GM18909 (cell line): ENCODE measurements at regions not wholly inside any gene's neighbourhood (a gene's known extent, or its start where the extent isn't known, plus 50 kb on each side); places are given as distances from the start of the nearest gene placed in this dataset.
"Not testable (repeated sequence)": the region's sequence is repeated elsewhere in the genome, so short reads cannot be mapped to it uniquely, and the experiment has no call there.

Experiments
- ATAC-seq: cut with Tn5 transposase; IDR thresholded peaks from one replicate; pipeline ENCODE4 v1.9.1; 2021; ENCODE audit warnings: mild to moderate bottlenecking; ENCODE audit not compliant: unreplicated experiment, poor library complexity

DNA sequence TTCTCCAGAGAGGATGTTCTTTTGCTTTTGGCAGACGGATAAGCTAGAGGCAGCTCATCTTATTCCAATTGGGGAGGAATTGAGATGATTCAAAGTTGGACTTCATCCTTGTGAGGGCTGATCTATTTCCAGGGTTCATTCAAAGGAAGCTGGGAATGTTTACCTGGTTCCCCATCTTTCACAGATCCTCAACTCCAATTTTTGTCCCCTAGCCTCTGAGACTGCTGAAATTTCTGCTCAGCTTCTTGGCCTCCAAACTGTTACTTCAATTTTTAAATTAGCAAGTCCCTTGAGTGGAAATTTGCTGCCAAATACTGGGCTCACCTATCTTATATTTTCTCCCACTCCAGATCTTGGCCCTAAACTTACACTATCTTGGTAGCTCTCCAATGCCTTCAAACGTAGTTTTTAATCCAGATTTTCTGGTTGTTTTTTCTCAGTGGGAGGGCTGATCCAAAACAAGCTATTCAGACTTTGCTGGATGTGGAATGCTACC lies 93.9 kb upstream of the NEK6 start:
- no peak for ATAC-seq

GRCh38 chr9:124164811-124165210 lies 92.9 kb upstream of the NEK6 start:
- no peak for ATAC-seq

GRCh38 chr9:124174433-124174832 lies 83.3 kb upstream of the NEK6 start:
- ATAC-seq: no peak

DNA sequence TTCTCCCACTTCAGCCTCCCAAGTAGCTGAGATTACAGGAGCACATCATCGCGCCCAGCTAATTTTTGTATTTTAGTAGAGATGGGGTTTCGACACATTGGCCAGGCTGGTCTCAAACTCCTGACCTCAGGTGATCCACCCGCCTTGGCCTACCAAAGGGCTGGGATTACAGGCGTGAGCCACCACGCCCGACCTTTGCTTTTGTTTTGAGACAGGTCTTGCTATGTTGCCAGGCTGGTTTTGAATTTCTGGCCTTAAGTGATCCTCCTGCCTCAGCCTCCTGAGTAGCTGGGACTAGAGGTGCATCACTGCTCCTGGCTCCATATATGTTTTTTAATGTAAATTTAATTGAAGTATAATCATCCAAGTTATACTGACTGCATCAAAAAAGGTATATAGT lies 80.2 kb upstream of the NEK6 start:
- not testable (repeated sequence) for ATAC-seq

GRCh38 chr9:124179196-124180071 lies 78.3 kb upstream of the NEK6 start:
- no peak for ATAC-seq

GRCh38 chr9:124180557-124180956 lies 77.2 kb upstream of the NEK6 start:
- no peak for ATAC-seq

DNA sequence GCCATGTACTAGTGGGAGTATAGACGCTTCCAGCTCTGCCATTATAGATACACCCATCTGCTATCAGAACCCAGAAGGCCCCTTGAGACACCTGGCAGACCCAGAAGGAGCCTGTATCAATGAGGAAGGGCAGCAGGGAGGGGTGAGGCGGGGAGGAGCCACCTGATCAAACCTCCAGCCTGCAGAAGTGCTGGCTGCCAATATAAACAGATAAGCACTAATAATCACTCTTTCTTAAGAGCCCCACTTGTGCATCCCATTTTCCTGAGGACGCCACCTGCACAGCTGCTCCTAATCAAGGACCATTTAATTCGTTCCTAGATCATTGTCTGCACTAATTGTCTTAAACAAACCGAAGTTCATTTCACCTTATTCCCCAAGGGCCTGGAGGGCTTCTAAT lies 75.0 kb upstream of the NEK6 start:
- ATAC-seq: no peak

DNA sequence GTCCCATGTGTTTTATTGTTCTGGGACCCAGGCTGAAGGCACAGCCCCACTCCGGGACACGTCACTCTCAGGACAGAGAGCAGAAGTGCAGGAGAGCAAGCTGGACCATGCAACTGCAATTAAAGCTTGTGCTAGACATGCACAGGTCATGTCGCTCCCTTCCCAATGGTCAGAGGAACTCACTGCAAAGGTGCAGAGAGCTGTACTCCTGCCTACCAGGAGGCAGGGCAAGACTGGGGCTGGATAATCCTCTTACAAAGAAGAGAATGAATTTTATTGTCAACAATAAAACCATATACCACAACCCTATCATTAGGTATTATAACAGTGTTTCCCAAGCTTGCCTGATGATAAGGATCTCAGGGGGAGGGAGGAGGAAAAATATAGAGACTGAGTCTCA lies 74.0 kb upstream of the NEK6 start:
- no peak for ATAC-seq

- no peak for ATAC-seq
Observed at GRCh38 chr9:124185413-124185812, 72.3 kb upstream of the NEK6 start.

DNA sequence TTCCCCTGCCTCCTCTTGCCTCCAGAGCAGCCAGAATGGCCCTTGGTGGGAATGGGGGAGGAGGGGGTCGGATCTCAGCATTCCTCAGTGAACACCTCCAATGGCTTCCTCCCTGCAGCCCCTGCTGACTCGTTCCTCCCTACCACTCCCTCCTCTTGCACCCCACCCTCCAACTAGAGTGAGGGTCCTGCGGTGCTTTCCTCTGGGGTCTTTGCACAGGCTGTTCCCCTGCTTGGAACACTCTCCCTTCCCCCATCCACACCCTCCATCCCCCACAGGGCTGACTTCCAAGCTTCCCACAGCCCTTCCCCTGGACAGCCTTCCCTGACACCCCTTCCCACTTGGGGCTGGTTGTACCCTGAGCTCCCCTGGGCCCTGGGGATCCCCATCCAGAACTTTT lies 70.4 kb upstream of the NEK6 start:
- ATAC-seq: no peak

GRCh38 chr9:124188331-124189110 lies 69.2 kb upstream of the NEK6 start:
- no peak for ATAC-seq

DNA sequence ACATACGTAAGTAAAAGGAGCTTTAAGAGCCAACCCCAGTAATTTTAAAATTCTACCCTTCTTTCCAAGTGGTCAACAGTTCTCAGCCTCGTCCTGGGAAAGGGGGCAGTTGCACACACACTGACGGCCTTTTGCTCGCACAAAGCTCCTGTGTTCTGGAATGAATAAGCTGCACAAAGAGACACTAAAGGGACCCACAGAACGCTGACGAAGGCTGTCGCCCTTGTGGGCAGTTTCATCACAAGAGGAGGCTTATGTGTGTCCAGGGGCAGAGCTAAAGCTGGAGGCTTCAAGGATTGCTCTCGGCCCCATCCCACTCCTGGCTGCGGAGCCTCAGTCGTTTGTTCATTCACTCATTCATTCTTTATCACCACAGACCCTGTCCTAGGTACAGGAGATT lies 67.0 kb upstream of the NEK6 start:
- ATAC-seq: no peak

DNA sequence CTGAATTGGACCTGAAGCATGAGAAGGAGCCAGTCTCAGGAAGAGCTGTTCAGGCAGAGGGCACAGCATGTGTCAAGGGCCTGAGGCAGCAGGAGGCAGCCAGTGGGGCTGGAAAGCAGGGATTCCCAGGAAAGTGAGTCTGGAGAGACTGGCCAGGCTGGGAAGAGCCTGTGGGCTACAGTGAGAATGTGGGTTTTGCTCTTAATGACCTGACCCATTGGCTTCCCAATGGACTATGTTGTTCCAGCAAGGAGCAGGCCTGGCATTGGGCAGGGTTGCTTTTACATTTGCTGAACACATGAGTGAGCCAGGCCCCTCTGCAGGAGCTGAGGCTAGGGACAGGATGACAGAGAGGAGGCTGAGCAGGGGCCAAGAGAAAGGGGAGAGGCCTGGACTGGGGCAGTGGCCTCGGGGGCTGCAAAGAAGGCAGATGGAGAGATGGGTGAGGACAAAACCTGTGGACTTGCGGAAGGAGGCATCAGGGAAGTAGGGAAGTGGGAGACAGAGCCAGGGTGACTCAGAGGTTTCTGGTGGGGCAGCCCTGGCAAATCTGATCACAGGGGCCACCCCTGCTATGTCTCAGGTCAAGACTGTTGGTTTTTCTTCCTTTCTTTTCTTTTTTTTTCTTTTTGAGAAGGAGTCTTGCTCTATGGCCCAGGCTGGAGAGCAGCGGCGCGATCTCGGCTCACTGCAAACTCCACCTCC lies 65.9 kb upstream of the NEK6 start:
- no peak for ATAC-seq

DNA sequence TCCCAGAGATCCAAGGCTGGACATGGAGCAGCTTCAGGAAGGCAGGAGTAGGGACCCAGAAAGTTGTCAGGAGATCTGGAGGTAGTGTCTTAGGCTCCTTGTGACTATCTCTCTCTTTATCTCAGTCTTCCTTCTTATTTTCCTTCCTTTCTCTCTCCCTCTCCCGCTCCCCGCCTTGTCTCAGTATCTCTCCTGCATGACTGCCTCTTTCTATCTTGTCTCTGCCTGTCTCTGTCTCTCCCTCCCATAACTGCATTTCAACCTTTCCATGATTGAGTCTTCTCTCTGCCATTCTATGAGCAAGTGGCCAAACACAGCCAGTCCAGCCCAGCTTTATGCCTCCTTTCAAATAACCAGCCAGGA lies 61.0 kb upstream of the NEK6 start:
- no peak for ATAC-seq

DNA sequence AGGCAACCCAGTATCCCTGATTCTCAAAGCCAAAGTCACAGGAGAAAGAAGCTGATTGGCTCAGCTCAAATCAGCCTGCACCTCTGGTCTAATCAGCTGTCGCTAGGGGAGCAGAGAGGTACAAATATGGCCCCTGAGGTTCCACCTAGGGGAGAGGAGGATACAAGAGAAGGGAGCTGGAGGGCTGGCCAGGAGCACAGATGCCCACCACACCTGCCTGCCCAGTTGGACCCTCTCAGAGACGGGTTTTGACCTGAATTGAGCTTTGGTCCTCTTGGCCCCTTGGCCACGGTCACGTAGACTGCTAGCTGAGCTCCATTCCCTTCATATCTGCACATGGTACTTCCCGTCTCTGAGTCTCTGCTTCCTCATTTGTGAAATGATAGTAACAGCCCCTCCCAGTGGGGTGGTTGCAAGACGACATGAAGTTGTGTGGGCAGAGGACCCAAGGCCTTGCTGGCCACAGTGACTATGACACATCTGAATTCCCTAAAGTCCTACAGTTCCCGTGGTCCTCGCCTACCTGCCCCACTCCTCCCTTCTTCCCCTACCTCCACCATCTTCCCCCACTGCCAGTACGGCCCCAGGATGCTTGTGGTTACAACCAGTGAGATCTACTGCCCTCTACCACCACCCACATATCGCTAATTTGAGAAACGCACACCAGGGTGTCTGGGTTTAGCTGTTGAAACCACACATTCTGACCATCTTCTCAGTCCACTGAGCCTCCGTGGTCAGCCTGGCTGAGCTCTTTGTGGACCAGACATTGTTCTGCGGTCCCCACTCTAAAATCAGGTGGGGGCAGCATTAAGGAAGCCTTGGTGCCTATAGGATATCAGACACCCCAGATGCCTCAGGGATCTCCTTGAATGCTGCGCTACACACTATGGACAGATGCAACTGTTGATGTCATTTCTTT lies 60.3 kb upstream of the NEK6 start:
- ATAC-seq: peak; percentile 66

GRCh38 chr9:124198331-124198730 lies 59.4 kb upstream of the NEK6 start:
- ATAC-seq: no peak

DNA sequence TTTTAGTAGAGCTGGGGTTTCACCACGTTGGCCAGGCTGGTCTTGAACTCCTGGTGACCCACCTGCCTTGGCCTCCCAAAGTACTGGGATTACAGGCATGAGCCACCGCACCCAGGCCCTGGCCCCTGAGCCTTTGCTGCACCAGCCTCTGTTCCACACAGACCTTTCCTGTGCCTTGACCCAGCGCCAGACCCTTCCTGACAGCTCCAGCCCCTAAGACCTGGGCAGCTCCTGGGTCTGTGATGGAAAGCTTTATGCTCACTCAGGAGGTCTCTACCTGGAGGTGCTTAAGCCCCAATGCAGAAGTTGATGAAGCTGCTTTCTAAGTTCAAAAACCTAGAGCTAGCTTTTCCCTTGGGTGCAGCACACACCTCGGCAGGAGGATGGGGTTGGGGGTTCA lies 58.8 kb upstream of the NEK6 start:
- no peak for ATAC-seq

DNA sequence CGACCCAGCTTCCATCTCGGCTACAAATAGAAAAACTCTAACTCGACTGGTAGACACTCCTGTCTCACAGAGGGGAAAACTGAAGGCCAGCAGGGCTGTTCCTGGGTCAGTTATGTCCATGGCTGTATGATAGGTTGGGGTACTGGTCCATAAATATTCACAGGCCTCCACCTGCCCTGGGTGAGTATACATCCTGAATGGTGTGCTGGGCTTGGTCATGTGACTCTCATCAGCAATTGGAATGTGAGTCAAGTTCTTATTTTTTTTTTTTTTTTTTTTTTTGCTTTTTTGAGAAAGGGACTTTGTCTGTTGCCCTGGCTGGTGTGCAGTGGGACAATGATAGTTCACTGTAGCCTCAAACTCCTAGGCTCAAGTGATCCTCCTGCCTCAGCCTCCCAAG lies 58.3 kb upstream of the NEK6 start:
- ATAC-seq: no peak

- peak; percentile 83 for ATAC-seq
Observed at GRCh38 chr9:124202447-124202971, 55.2 kb upstream of the NEK6 start.
